ENCODE measurements at regions not wholly inside any gene's neighbourhood (a gene's known extent, or its start where the extent isn't known, plus 50 kb on each side); places are given as distances from the start of the nearest gene placed in this dataset.

GRCh38 chr9:29044959-29045358 lies 1471.7 kb upstream of the C9orf72 start:
- no peak overlapping the region for H2AK5ac ChIP-seq (ENCODE audit: low read depth, low read length)
- H3K27ac ChIP-seq (ENCODE audit: low read depth, low read length) = no peak overlapping the region
- WGBS, 2 experiments (ENCODE audit: extremely low coverage in 1 of 2, insufficient coverage in 1 of 2, insufficient read length in 1 of 2, insufficient replicate concordance in 2 of 2, low coverage in 1 of 2, low lambda C conversion rate in 2 of 2, missing lambda C conversion rate in 1 of 2) = 89% methylated on average over 2 of the region's 2 CpGs; no CpG with 5 or more reads in 1 of the 2 experiments
- H3K27me3 ChIP-seq (replicated peaks in 1 of 4; ENCODE audit: control insufficient read depth in 3 of 4, extremely low read depth in 1 of 4, insufficient read depth in 3 of 4, low read length in 3 of 4) = no peaks in the 10 kb centered on the region
- no peaks in the 10 kb centered on the region for H3K23me2 ChIP-seq (ENCODE audit: low read depth, low read length)
- no peak overlapping the region for H4K91ac ChIP-seq (replicated peaks; ENCODE audit: insufficient read length, low read length)
- H3K79me2 ChIP-seq (ENCODE audit: control insufficient read depth in 1 of 2, insufficient read depth in 2 of 2, low read length in 2 of 2) = no peaks in the 10 kb centered on the region
- no peak for TF ChIP-seq RNF2 (IDR thresholded peaks at IDR 0.05; ENCODE audit: borderline replicate concordance, low read depth, low read length, missing control alignments, poor library complexity, severe bottlenecking)
- TF ChIP-seq RAD21 (IDR thresholded peaks at IDR 0.05 in 1 of 2, conservative IDR thresholded peaks at IDR 0.05 in 1 of 2; ENCODE audit: low read depth in 2 of 2, low read length in 2 of 2) = no peak
- TF ChIP-seq GTF2F1 (IDR thresholded peaks at IDR 0.05; ENCODE audit: borderline replicate concordance, low read depth, low read length) = no peak
- TF ChIP-seq NANOG (IDR thresholded peaks at IDR 0.05; ENCODE audit: insufficient read depth, low read depth, low read length, poor library complexity, severe bottlenecking) = no peak
- TF ChIP-seq TAF7 (optimal IDR thresholded peaks at IDR 0.05; ENCODE audit: borderline replicate concordance, low read depth, low read length) = no peak
- no peak for TF ChIP-seq HDAC2 (IDR thresholded peaks at IDR 0.05; ENCODE audit: borderline replicate concordance in 1 of 2, low read depth in 2 of 2, low read length in 2 of 2)
- no peak for TF ChIP-seq CHD1 (IDR thresholded peaks at IDR 0.05; ENCODE audit: low read depth, low read length)
- no peak for TF ChIP-seq TEAD4 (IDR thresholded peaks at IDR 0.05; ENCODE audit: low read depth, low read length)
- TF ChIP-seq CBX5 (IDR thresholded peaks at IDR 0.05; ENCODE audit: low read depth, low read length) = no peak
- TF ChIP-seq KDM5A (IDR thresholded peaks at IDR 0.05; ENCODE audit: low read length) = no peak
- H2BK120ac ChIP-seq (replicated peaks; ENCODE audit: low read depth, low read length) = no peak overlapping the region
- H3K14ac ChIP-seq (ENCODE audit: insufficient read length) = no peak overlapping the region
- no peak overlapping the region for H3K4me2 ChIP-seq (ENCODE audit: insufficient read depth in 1 of 2, low read depth in 2 of 2, low read length in 2 of 2)
- H4K8ac ChIP-seq (ENCODE audit: extremely low read depth, insufficient read depth, low read length) = no peak overlapping the region
- no peak overlapping the region for H3K18ac ChIP-seq (ENCODE audit: extremely low read depth, low read length)
- no peak overlapping the region for H3K56ac ChIP-seq (replicated peaks; ENCODE audit: insufficient read length, low read depth, low read length)
- H2AFZ ChIP-seq (ENCODE audit: low read length) = no peak overlapping the region
- POLR2A ChIA-PET (ENCODE audit: partially characterized antibody) = no interaction called here
- CTCF ChIA-PET (ENCODE audit: partially characterized antibody) = interaction anchor here (0.6 kb wide), 1 partner anchor 1129 kb away, joined by 3 read pairs; no protein-coding TSS in a partner anchor
- no peaks in the 10 kb centered on the region for H3K4me1 ChIP-seq (replicated peaks in 1 of 4; ENCODE audit: control insufficient read depth in 3 of 4, insufficient read depth in 4 of 4, low read length in 3 of 4)
- no peak overlapping the region for H3K4ac ChIP-seq (replicated peaks; ENCODE audit: insufficient read length, low read depth, low read length)
- H2BK20ac ChIP-seq (ENCODE audit: low read length) = no peak overlapping the region
- H2BK12ac ChIP-seq (ENCODE audit: low read depth, low read length) = no peak overlapping the region
- H3K23ac ChIP-seq (ENCODE audit: insufficient read length) = no peak overlapping the region
- no peaks in the 10 kb centered on the region for H3K79me1 ChIP-seq (ENCODE audit: low read depth, low read length)
- no peak overlapping the region for H2BK5ac ChIP-seq (ENCODE audit: low read depth, low read length)
- H2BK15ac ChIP-seq (ENCODE audit: low read length) = no peak overlapping the region
- no peak overlapping the region for H4K5ac ChIP-seq (ENCODE audit: insufficient read length, low read depth, low read length)
- DNase-seq (ENCODE audit: low read depth in 1 of 2, low spot score in 2 of 2) (no peak), FAIRE-seq (no peak)
- no peaks in the 10 kb centered on the region for H3K36me3 ChIP-seq (ENCODE audit: control insufficient read depth in 2 of 4, insufficient read depth in 4 of 4, low read length in 3 of 4)
- no peak overlapping the region for H3K4me3 ChIP-seq (ENCODE audit: extremely low read depth in 1 of 4, insufficient read depth in 2 of 4, low read depth in 3 of 4, low read length in 4 of 4)
- no peaks in the 10 kb centered on the region for H3K9me3 ChIP-seq (ENCODE audit: insufficient read depth in 2 of 2, low read depth in 1 of 2, low read length in 1 of 2)
- H3K9ac ChIP-seq (replicated peaks in 1 of 4; ENCODE audit: extremely low read depth in 1 of 4, low read depth in 3 of 4, low read length in 3 of 4) = no peak overlapping the region
- no peaks in the 10 kb centered on the region for H4K20me1 ChIP-seq (replicated peaks in 1 of 2; ENCODE audit: control insufficient read depth in 1 of 2, insufficient read depth in 2 of 2, low read length in 2 of 2)
